ENCODE measurements at regions not wholly inside any gene's neighbourhood (a gene's known extent, or its start where the extent isn't known, plus 50 kb on each side); places are given as distances from the start of the nearest gene placed in this dataset.

GRCh38 chr13:30109471-30110135 lies 197.7 kb downstream of the KATNAL1 start:
- TF ChIP-seq POLR2AphosphoS5 (IDR thresholded peaks at IDR 0.05) (no peak), POLR2A (IDR thresholded peaks at IDR 0.05) (no peak), CTCF (IDR thresholded peaks at IDR 0.05) (no peak)
